Lower leg skin (tissue), 3 donors: ENCODE measurements at regions not wholly inside any gene's neighbourhood (a gene's known extent, or its start where the extent isn't known, plus 50 kb on each side); places are given as distances from the start of the nearest gene placed in this dataset.

Source experiments
- POLR2A ChIP-seq, 2 donors: fragments of 450-650 bp; IDR thresholded peaks; one replicate each; pipeline ENCODE4 v1.6.1; 2016 to 2017; ENCODE audit warnings: antibody characterized with exemption in 2 of 2, mild to moderate bottlenecking in 1 of 2, moderate library complexity in 1 of 2
- TF ChIP-seq, protein P1 (sequence below), 3 donors: fragments of 450-650 bp; IDR thresholded peaks; one replicate each; pipeline ENCODE4 v1.5.1; 2016; ENCODE audit warnings: antibody characterized with exemption in 3 of 3, mild to moderate bottlenecking in 3 of 3, moderate library complexity in 2 of 3

DNA sequence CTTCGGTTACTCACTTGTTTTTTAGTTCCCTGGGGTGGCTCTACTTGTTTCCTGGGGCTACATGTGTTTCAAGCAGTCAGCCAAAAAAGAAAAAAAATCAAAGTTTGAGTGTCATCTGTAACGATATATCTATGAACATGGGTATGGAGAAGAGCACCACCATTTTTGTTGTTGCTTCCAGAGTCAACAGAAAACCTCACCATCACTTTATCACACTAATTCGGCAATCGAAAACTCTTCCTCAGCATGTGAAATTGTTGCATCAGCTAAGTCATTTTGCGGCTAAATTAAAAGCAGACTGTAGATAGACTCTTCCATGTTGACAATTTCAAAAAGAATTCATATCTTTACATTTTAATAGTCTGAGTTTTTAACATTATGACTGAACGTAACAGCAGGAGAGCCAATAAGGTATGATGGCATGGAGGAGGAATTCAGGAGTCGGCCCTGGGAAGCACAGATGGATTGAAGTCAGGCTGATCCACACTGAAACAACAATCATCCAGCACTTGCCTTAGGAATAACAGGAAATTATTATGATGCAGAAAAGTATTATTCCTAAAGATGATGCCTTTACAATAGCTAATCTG, 455.7 kb upstream of the KLF6 start:
- TF ChIP-seq, protein P1, sequence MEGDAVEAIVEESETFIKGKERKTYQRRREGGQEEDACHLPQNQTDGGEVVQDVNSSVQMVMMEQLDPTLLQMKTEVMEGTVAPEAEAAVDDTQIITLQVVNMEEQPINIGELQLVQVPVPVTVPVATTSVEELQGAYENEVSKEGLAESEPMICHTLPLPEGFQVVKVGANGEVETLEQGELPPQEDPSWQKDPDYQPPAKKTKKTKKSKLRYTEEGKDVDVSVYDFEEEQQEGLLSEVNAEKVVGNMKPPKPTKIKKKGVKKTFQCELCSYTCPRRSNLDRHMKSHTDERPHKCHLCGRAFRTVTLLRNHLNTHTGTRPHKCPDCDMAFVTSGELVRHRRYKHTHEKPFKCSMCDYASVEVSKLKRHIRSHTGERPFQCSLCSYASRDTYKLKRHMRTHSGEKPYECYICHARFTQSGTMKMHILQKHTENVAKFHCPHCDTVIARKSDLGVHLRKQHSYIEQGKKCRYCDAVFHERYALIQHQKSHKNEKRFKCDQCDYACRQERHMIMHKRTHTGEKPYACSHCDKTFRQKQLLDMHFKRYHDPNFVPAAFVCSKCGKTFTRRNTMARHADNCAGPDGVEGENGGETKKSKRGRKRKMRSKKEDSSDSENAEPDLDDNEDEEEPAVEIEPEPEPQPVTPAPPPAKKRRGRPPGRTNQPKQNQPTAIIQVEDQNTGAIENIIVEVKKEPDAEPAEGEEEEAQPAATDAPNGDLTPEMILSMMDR (IDR thresholded peaks at IDR 0.05) = no peak
- TF ChIP-seq POLR2A (IDR thresholded peaks at IDR 0.05) = no peak
